HepG2 (cell line): ENCODE measurements at regions not wholly inside any gene's neighbourhood (a gene's known extent, or its start where the extent isn't known, plus 50 kb on each side); places are given as distances from the start of the nearest gene placed in this dataset.
A peak's percentile ranks its signal among the peaks of the same experiment; 100 is the strongest.

ENCODE experiments used
- ATAC-seq: fragments of 200-7000 bp; cut with Tn5 transposase; 3 replicates; pipeline ENCODE4 v1.9.1; 2020; ENCODE audit warnings: mild to moderate bottlenecking, moderate library complexity
- BruUV-seq: library from RNA; stranded (reverse); fragments of 400-500 nt; replicated peaks from 2 replicates; lab custom pipeline; 2021; lab: Mats Ljungman, UMichigan
- CTCF ChIA-PET: fragments of 300-600 bp; formaldehyde crosslinking; extraction: SDS; loops from one replicate; lab custom pipeline; 2021; ENCODE audit warnings: low total read pairs, inconsistent platforms, low intra/inter-chr PET ratio; lab: Yijun Ruan, JAX
- POLR2A ChIA-PET: fragments of 350-600 bp; sonication (Branson Sonifier 250); formaldehyde crosslinking; loops from one replicate; lab custom pipeline; 2020; ENCODE audit warnings: antibody characterized with exemption, inconsistent platforms; lab: Yijun Ruan, JAX
- DNase-seq: peaks from one replicate; pipeline ENCODE4 v3.0.0-alpha.2; 2015; ENCODE audit warnings: low spot score
- FAIRE-seq: peaks from 3 replicates; lab custom pipeline; 2011; peaks lifted over from hg19 to GRCh38; lab: Jason Lieb, UNC
- H2AFZ ChIP-seq: one replicate; pipeline ENCODE4 v1.6.1; 2011; ENCODE audit warnings: low read length, inconsistent platforms
- H3K27ac ChIP-seq: fragments of 300-600 bp; 3 replicates; pipeline ENCODE4 v1.8.0; 2011; ENCODE audit warnings: mixed run types, mild to moderate bottlenecking, mixed read lengths, low read length, inconsistent platforms; ENCODE audit not compliant: insufficient read depth; ENCODE audit errors: extremely low read length
- H3K27me3 ChIP-seq, 2 experiments: fragments of 200-600 bp in 1 of 2; 2 replicates in 1 of 2; 3 replicates in 1 of 2; pipeline versions ENCODE4 v1.6.0 to v1.8.0; 2011; ENCODE audit warnings: low read length in 2 of 2, mild to moderate bottlenecking in 2 of 2, moderate library complexity in 2 of 2, inconsistent platforms in 1 of 2; ENCODE audit not compliant: insufficient read depth in 2 of 2, control insufficient read depth in 1 of 2
- H3K36me3 ChIP-seq, 2 experiments: fragments of 200-600 bp in 1 of 2; replicated peaks in 1 of 2; 2 replicates in 1 of 2; 3 replicates in 1 of 2; pipeline versions ENCODE4 v1.5.1 to v1.8.0; 2011; ENCODE audit warnings: low read length in 2 of 2, inconsistent platforms in 1 of 2; ENCODE audit not compliant: insufficient read depth in 2 of 2, control insufficient read depth in 1 of 2
- H3K4me1 ChIP-seq: 2 replicates; pipeline ENCODE4 v1.5.1; 2012; ENCODE audit warnings: low read length, inconsistent platforms; ENCODE audit not compliant: insufficient read depth
- H3K4me2 ChIP-seq: 2 replicates; pipeline ENCODE4 v1.6.0; 2011; ENCODE audit warnings: low read depth, low read length, inconsistent platforms
- H3K4me3 ChIP-seq, 3 experiments: fragments of 200-600 bp in 1 of 3; sonication (generic), shearing (Covaris generic) in 1 of 3; replicated peaks in 1 of 3; 2 replicates each; pipeline ENCODE4 v1.5.1; 2011 to 2016; ENCODE audit warnings: low read length in 3 of 3, inconsistent platforms in 2 of 3, low read depth in 2 of 3, mild to moderate bottlenecking in 2 of 3, control low read depth in 1 of 3, mixed read lengths in 1 of 3; ENCODE audit not compliant: insufficient read depth in 1 of 3
- H3K79me2 ChIP-seq: one replicate; pipeline ENCODE4 v1.6.1; 2011; ENCODE audit warnings: low read length, inconsistent platforms; ENCODE audit not compliant: insufficient read depth
- H3K9ac ChIP-seq: 2 replicates; pipeline ENCODE4 v1.6.0; 2011; ENCODE audit warnings: mild to moderate bottlenecking, low read depth, low read length, inconsistent platforms; ENCODE audit not compliant: insufficient read depth
- H3K9me3 ChIP-seq: 2 replicates; pipeline ENCODE4 v1.5.1; 2012; ENCODE audit warnings: mild to moderate bottlenecking, low read length
- H4K20me1 ChIP-seq: 2 replicates; pipeline ENCODE4 v1.6.0; 2011; ENCODE audit warnings: inconsistent platforms, mild to moderate bottlenecking, low read length, moderate library complexity; ENCODE audit not compliant: insufficient read depth
- AKNA ChIP-seq: sonication (generic); formaldehyde crosslinking; IDR thresholded peaks from 2 replicates; pipeline ENCODE4 v1.4.0; 2020; ENCODE audit warnings: missing genetic modification reagents, borderline replicate concordance
- CAMTA2 ChIP-seq: sonication (generic); formaldehyde crosslinking; IDR thresholded peaks from 2 replicates; pipeline ENCODE4 v1.4.0; 2020; ENCODE audit warnings: mild to moderate bottlenecking, missing genetic modification reagents, borderline replicate concordance
- FOXA1 ChIP-seq, 2 experiments: fragments of 450-650 bp in 1 of 2; sonication (generic) in 1 of 2; formaldehyde crosslinking in 1 of 2; IDR thresholded peaks; 2 replicates each; pipeline versions ENCODE4 v1.4.0 to v1.6.1; 2016 to 2020; ENCODE audit warnings: missing genetic modification reagents in 1 of 2
- GATA4 ChIP-seq: sonication (generic); IDR thresholded peaks from 2 replicates; pipeline ENCODE4 v1.6.1; 2016; ENCODE audit warnings: antibody characterized with exemption, low read depth, borderline replicate concordance
- HNF4A ChIP-seq: sonication (generic); formaldehyde crosslinking; IDR thresholded peaks from 2 replicates; pipeline ENCODE4 v1.4.0; 2020; ENCODE audit warnings: missing genetic modification reagents
- HOXA9 ChIP-seq: sonication (generic); formaldehyde crosslinking; IDR thresholded peaks from 2 replicates; pipeline ENCODE4 v1.8.1; 2022; ENCODE audit warnings: missing genetic modification reagents, mild to moderate bottlenecking, moderate library complexity, borderline replicate concordance
- PHF20 ChIP-seq: sonication (generic); formaldehyde crosslinking; IDR thresholded peaks from 2 replicates; pipeline ENCODE4 v1.5.0; 2020; ENCODE audit warnings: mild to moderate bottlenecking, missing genetic modification reagents
- SMC3 ChIP-seq: IDR thresholded peaks from 2 replicates; pipeline ENCODE4 v1.6.1; 2011; ENCODE audit warnings: low read length, improper control_type of control experiment
- ZFP36L1 ChIP-seq: sonication (generic); formaldehyde crosslinking; IDR thresholded peaks from 2 replicates; pipeline ENCODE4 v1.8.0; 2022; ENCODE audit warnings: mild to moderate bottlenecking, missing genetic modification reagents, moderate library complexity
- ZNF615 ChIP-seq: sonication (generic); formaldehyde crosslinking; IDR thresholded peaks from 2 replicates; pipeline ENCODE4 v1.5.0; 2020; ENCODE audit warnings: mild to moderate bottlenecking, missing genetic modification reagents, borderline replicate concordance
- ZNF75D ChIP-seq: sonication (generic); formaldehyde crosslinking; IDR thresholded peaks from 2 replicates; pipeline ENCODE4 v1.8.1; 2023; ENCODE audit warnings: missing genetic modification reagents, mild to moderate bottlenecking, borderline replicate concordance
- ZSCAN12 ChIP-seq: sonication (generic); formaldehyde crosslinking; IDR thresholded peaks from 2 replicates; pipeline ENCODE4 v1.9.0; 2021; ENCODE audit warnings: mild to moderate bottlenecking, missing genetic modification reagents
- WGBS: methylation state at CpG from one replicate; pipeline ENCODE4 v1.1.6; 2017; ENCODE audit warnings: low lambda C conversion rate; 5-methylcytosine and 5-hydroxymethylcytosine counted together
- in situ Hi-C: cut with HindIII; loops from 2 replicates; pipeline ENCODE4 v1.10.0; 2017; ENCODE audit warnings: low pct_unique_long_range_greater_than_20kb; ENCODE audit not compliant: extremely low pct_ligation_motif_present
- intact Hi-C: fragments of 100-400 bp; cut with micrococcal nuclease; formaldehyde crosslinking; loops from one replicate; pipeline ENCODE4 v1.10.0; 2022; ENCODE audit not compliant: unreplicated experiment
- TF ChIP-seq, protein P1 (sequence below): sonication (generic); formaldehyde crosslinking; IDR thresholded peaks from 2 replicates; pipeline ENCODE4 v1.4.0; 2020; ENCODE audit warnings: missing genetic modification reagents
- TF ChIP-seq, protein P2 (sequence below): sonication (generic); formaldehyde crosslinking; IDR thresholded peaks from 2 replicates; pipeline ENCODE4 v1.5.1; 2020; ENCODE audit warnings: missing genetic modification reagents, mild to moderate bottlenecking, borderline replicate concordance
- TF ChIP-seq, protein P3 (sequence below): sonication (generic); formaldehyde crosslinking; IDR thresholded peaks from 2 replicates; pipeline ENCODE4 v1.5.0; 2020; ENCODE audit warnings: mild to moderate bottlenecking, low read depth, missing genetic modification reagents, borderline replicate concordance

DNA sequence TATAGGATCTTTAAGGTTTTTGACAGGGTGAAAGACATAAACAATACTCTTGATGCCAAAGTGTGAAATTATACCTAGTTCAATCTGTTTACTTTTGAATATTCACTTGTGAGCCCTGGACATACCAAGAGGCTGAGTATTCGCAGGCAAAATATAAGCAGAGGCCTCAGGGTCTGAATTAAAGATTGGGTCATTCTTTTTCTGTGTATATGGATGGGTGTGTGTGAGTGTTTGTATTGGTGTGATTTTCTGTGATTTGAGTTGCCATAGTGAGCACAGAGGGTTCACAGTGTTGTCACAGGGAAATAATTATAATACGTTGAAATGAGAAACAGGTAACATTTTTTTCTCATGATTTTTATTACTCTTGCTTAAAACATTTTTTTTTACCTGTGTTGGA, 770.7 kb upstream of the ALCAM start (continued):
- TF ChIP-seq, protein P1, sequence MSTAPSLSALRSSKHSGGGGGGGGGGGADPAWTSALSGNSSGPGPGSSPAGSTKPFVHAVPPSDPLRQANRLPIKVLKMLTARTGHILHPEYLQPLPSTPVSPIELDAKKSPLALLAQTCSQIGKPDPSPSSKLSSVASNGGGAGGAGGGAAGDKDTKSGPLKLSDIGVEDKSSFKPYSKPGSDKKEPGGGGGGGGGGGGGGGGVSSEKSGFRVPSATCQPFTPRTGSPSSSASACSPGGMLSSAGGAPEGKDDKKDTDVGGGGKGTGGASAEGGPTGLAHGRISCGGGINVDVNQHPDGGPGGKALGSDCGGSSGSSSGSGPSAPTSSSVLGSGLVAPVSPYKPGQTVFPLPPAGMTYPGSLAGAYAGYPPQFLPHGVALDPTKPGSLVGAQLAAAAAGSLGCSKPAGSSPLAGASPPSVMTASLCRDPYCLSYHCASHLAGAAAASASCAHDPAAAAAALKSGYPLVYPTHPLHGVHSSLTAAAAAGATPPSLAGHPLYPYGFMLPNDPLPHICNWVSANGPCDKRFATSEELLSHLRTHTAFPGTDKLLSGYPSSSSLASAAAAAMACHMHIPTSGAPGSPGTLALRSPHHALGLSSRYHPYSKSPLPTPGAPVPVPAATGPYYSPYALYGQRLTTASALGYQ (CRISPR knock-in tag): no peak
- TF ChIP-seq, protein P2, sequence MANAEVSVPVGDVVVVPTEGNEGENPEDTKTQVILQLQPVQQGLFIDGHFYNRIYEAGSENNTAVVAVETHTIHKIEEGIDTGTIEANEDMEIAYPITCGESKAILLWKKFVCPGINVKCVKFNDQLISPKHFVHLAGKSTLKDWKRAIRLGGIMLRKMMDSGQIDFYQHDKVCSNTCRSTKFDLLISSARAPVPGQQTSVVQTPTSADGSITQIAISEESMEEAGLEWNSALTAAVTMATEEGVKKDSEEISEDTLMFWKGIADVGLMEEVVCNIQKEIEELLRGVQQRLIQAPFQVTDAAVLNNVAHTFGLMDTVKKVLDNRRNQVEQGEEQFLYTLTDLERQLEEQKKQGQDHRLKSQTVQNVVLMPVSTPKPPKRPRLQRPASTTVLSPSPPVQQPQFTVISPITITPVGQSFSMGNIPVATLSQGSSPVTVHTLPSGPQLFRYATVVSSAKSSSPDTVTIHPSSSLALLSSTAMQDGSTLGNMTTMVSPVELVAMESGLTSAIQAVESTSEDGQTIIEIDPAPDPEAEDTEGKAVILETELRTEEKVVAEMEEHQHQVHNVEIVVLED (CRISPR knock-in tag): no peak

DNA sequence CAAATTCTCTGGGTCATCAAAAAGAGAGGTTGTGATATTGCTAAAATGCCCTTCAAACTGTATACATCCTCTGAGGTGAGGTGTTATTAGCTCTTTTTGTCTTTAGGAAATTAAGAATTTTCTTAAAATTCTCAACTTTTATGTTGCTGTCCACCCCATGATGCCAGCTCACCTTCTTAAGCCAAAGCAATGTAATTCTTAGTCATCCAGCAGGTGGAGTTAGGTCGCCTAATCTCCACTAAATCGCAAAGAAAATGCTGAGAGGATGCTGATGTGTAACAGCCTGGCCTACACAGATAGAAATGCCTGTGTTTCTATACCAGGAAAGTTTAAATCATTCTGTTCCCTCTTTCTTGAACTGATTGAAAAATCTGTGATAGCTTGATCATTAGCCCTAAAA, 770.2 kb upstream of the ALCAM start:
- H3K9me3 ChIP-seq: no peaks in the 10 kb centered on the region
- peak; percentile 57 for FAIRE-seq
- 0% methylated on average over 2 of the region's 2 CpGs for WGBS
- ChIA-PET CTCF (interaction anchor here (0.7 kb wide), 1 partner anchor 770 kb away, joined by 3 read pairs; the partner anchor contains the start of gene ALCAM), POLR2A (no interaction called here)
- H3K27me3 ChIP-seq: no peaks in the 10 kb centered on the region
- in situ Hi-C loops: no loop called here
- H3K4me3 ChIP-seq: no peak overlapping the region
- no peak overlapping the region for H3K9ac ChIP-seq
- no peak overlapping the region for H3K27ac ChIP-seq
- H3K79me2 ChIP-seq: no peaks in the 10 kb centered on the region
- no peaks in the 10 kb centered on the region for H4K20me1 ChIP-seq
- peak; percentile 88 for ATAC-seq
- no peak overlapping the region for H2AFZ ChIP-seq
- no peaks in the 10 kb centered on the region for H3K36me3 ChIP-seq
- intact Hi-C loops: loop anchor here (1.0 to 2.0 kb wide), 3 partner anchors 11 to 923 kb away; partner anchors contain the start of gene ALCAM
- peak; percentile 25 for DNase-seq
- no TSS peak for BruUV-seq
- no peaks in the 10 kb centered on the region for H3K4me1 ChIP-seq
- H3K4me2 ChIP-seq: no peak overlapping the region
- TF ChIP-seq SMC3 (peak; percentile 55), ZFP36L1 (CRISPR knock-in tag) (no peak), FOXA1 (IDR thresholded peaks at IDR 0.05) (no peak), FOXA1 (CRISPR knock-in tag; IDR thresholded peaks at IDR 0.05) (no peak), PHF20 (CRISPR knock-in tag) (no peak), AKNA (CRISPR knock-in tag) (no peak), ZNF615 (no peak), CAMTA2 (CRISPR knock-in tag) (no peak), ZNF75D (CRISPR knock-in tag) (no peak), GATA4 (no peak), HNF4A (no peak), HOXA9 (CRISPR knock-in tag) (no peak), ZSCAN12 (no peak)
- TF ChIP-seq, protein P3, sequence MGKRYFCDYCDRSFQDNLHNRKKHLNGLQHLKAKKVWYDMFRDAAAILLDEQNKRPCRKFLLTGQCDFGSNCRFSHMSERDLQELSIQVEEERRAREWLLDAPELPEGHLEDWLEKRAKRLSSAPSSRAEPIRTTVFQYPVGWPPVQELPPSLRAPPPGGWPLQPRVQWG (CRISPR knock-in tag): no peak
